ENCODE measurements at regions not wholly inside any gene's neighbourhood (a gene's known extent, or its start where the extent isn't known, plus 50 kb on each side); places are given as distances from the start of the nearest gene placed in this dataset.

- H3K4me1 ChIP-seq (replicated peaks in 1 of 4; ENCODE audit: control insufficient read depth in 3 of 4, insufficient read depth in 4 of 4, low read length in 3 of 4): no peaks in the 10 kb centered on the region
- H3K79me2 ChIP-seq (ENCODE audit: control insufficient read depth in 1 of 2, insufficient read depth in 2 of 2, low read length in 2 of 2): no peaks in the 10 kb centered on the region
- H3K79me1 ChIP-seq (ENCODE audit: low read depth, low read length): no peaks in the 10 kb centered on the region
- ChIA-PET CTCF (ENCODE audit: partially characterized antibody) (no interaction called here), POLR2A (ENCODE audit: partially characterized antibody) (no interaction called here)
- H3K4ac ChIP-seq (replicated peaks; ENCODE audit: insufficient read length, low read depth, low read length): no peak overlapping the region
- 95% methylated on average over 4 of the region's 4 CpGs; no CpG with 5 or more reads in 1 of the 2 experiments for WGBS, 2 experiments (ENCODE audit: extremely low coverage in 1 of 2, insufficient coverage in 1 of 2, insufficient read length in 1 of 2, insufficient replicate concordance in 2 of 2, low coverage in 1 of 2, low lambda C conversion rate in 2 of 2, missing lambda C conversion rate in 1 of 2)
- no peaks in the 10 kb centered on the region for H4K20me1 ChIP-seq (replicated peaks in 1 of 2; ENCODE audit: control insufficient read depth in 1 of 2, insufficient read depth in 2 of 2, low read length in 2 of 2)
- H3K18ac ChIP-seq (ENCODE audit: extremely low read depth, low read length): no peak overlapping the region
- no peak overlapping the region for H2BK12ac ChIP-seq (ENCODE audit: low read depth, low read length)
- H3K23me2 ChIP-seq (ENCODE audit: low read depth, low read length): no peaks in the 10 kb centered on the region
- H2BK5ac ChIP-seq (ENCODE audit: low read depth, low read length): no peak overlapping the region
- H3K27ac ChIP-seq (ENCODE audit: low read depth, low read length): no peak overlapping the region
- no peak overlapping the region for H3K4me2 ChIP-seq (ENCODE audit: insufficient read depth in 1 of 2, low read depth in 2 of 2, low read length in 2 of 2)
- no peak overlapping the region for H3K56ac ChIP-seq (replicated peaks; ENCODE audit: insufficient read length, low read depth, low read length)
- H2BK15ac ChIP-seq (ENCODE audit: low read length): no peak overlapping the region
- H3K27me3 ChIP-seq (replicated peaks in 1 of 4; ENCODE audit: control insufficient read depth in 3 of 4, extremely low read depth in 1 of 4, insufficient read depth in 3 of 4, low read length in 3 of 4): no peaks in the 10 kb centered on the region
- H4K8ac ChIP-seq (ENCODE audit: extremely low read depth, insufficient read depth, low read length): no peak overlapping the region
- H3K4me3 ChIP-seq (ENCODE audit: extremely low read depth in 1 of 4, insufficient read depth in 2 of 4, low read depth in 3 of 4, low read length in 4 of 4): no peak overlapping the region
- no peak overlapping the region for H4K91ac ChIP-seq (replicated peaks; ENCODE audit: insufficient read length, low read length)
- no peak overlapping the region for H3K23ac ChIP-seq (ENCODE audit: insufficient read length)
- no peak overlapping the region for H3K14ac ChIP-seq (ENCODE audit: insufficient read length)
- no peak overlapping the region for H2AK5ac ChIP-seq (ENCODE audit: low read depth, low read length)
- no peak overlapping the region for H2BK20ac ChIP-seq (ENCODE audit: low read length)
- no peak overlapping the region for H4K5ac ChIP-seq (ENCODE audit: insufficient read length, low read depth, low read length)
- no peaks in the 10 kb centered on the region for H3K36me3 ChIP-seq (ENCODE audit: control insufficient read depth in 2 of 4, insufficient read depth in 4 of 4, low read length in 3 of 4)
- no peak overlapping the region for H2BK120ac ChIP-seq (replicated peaks; ENCODE audit: low read depth, low read length)
- H2AFZ ChIP-seq (ENCODE audit: low read length): no peak overlapping the region
- DNase-seq (ENCODE audit: low read depth in 1 of 2, low spot score in 2 of 2): no peak
- no peak overlapping the region for H3K9ac ChIP-seq (replicated peaks in 1 of 4; ENCODE audit: extremely low read depth in 1 of 4, low read depth in 3 of 4, low read length in 3 of 4)
- FAIRE-seq: no peak
- H3K9me3 ChIP-seq (ENCODE audit: insufficient read depth in 2 of 2, low read depth in 1 of 2, low read length in 1 of 2): peaks cover 0 to 8% of the 10 kb centered on the region in 2 experiments; a peak in 2 of 4 replicates
- no peak for TF ChIP-seq POLR2A (IDR thresholded peaks at IDR 0.05; ENCODE audit: control extremely low read depth in 1 of 2, low read depth in 2 of 2, low read length in 2 of 2)
- TF ChIP-seq POU5F1 (IDR thresholded peaks at IDR 0.05; ENCODE audit: low read depth, low read length): no peak
- TF ChIP-seq SRF (IDR thresholded peaks at IDR 0.05; ENCODE audit: low read depth, low read length): no peak
- no peak for TF ChIP-seq NRF1 (IDR thresholded peaks at IDR 0.05; ENCODE audit: low read depth, low read length)
- no peak for TF ChIP-seq TAF7 (optimal IDR thresholded peaks at IDR 0.05; ENCODE audit: borderline replicate concordance, low read depth, low read length)
- TF ChIP-seq, protein P1, sequence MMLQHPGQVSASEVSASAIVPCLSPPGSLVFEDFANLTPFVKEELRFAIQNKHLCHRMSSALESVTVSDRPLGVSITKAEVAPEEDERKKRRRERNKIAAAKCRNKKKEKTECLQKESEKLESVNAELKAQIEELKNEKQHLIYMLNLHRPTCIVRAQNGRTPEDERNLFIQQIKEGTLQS (IDR thresholded peaks at IDR 0.05; ENCODE audit: insufficient read depth, low read depth, low read length): no peak
- no peak for TF ChIP-seq CTBP2 (IDR thresholded peaks at IDR 0.05; ENCODE audit: borderline replicate concordance, insufficient read depth, insufficient read length, low read length)
- TF ChIP-seq SP4 (IDR thresholded peaks at IDR 0.05; ENCODE audit: low read length): no peak
- TF ChIP-seq CHD1 (IDR thresholded peaks at IDR 0.05; ENCODE audit: low read depth, low read length): no peak
- TF ChIP-seq HDAC2 (IDR thresholded peaks at IDR 0.05; ENCODE audit: borderline replicate concordance in 1 of 2, low read depth in 2 of 2, low read length in 2 of 2): no peak
- TF ChIP-seq, protein P2, sequence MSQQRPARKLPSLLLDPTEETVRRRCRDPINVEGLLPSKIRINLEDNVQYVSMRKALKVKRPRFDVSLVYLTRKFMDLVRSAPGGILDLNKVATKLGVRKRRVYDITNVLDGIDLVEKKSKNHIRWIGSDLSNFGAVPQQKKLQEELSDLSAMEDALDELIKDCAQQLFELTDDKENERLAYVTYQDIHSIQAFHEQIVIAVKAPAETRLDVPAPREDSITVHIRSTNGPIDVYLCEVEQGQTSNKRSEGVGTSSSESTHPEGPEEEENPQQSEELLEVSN (IDR thresholded peaks at IDR 0.05): no peak
These were observed 1725.5 kb downstream of the MRPL39 start for GRCh38 chr21:23881783-23882182.
